ENCODE measurements at regions not wholly inside any gene's neighbourhood (a gene's known extent, or its start where the extent isn't known, plus 50 kb on each side); places are given as distances from the start of the nearest gene placed in this dataset.

- Histone ChIP-seq H3K36me3 (ENCODE audit: control insufficient read depth, insufficient read depth, low read length, severe bottlenecking) (no peaks in the 10 kb centered on the region), H3K9ac (ENCODE audit: low read length) (no peak overlapping the region), H3K4me1 (ENCODE audit: control insufficient read depth, insufficient read depth, low read length) (no peaks in the 10 kb centered on the region), H3K27me3 (replicated peaks; ENCODE audit: control insufficient read depth, insufficient read depth, low read length) (peaks cover 9% of the 10 kb centered on the region), H3K9me3 (ENCODE audit: control insufficient read depth, low read length) (no peaks in the 10 kb centered on the region), H3K4me3 (ENCODE audit: low read length) (no peak overlapping the region)
- DNase-seq (ENCODE audit: low read depth): no peak
Measured at GRCh38 chr11:119545978-119546915, 123.3 kb upstream of the THY1 start.

- no peak overlapping the region for H3K4me3 ChIP-seq (ENCODE audit: low read length)
- peaks cover 21% of the 10 kb centered on the region for H3K27me3 ChIP-seq (replicated peaks; ENCODE audit: control insufficient read depth, insufficient read depth, low read length)
- no peaks in the 10 kb centered on the region for H3K9me3 ChIP-seq (ENCODE audit: control insufficient read depth, low read length)
- no peak overlapping the region for H3K9ac ChIP-seq (ENCODE audit: low read length)
- H3K36me3 ChIP-seq (ENCODE audit: control insufficient read depth, insufficient read depth, low read length, severe bottlenecking): no peaks in the 10 kb centered on the region
- no peak for DNase-seq (ENCODE audit: low read depth)
- peaks cover 17% of the 10 kb centered on the region for H3K4me1 ChIP-seq (ENCODE audit: control insufficient read depth, insufficient read depth, low read length)
Measured at GRCh38 chr11:119540370-119541125, 117.6 kb upstream of the THY1 start.

GRCh38 chr11:119539583-119539982 lies 116.6 kb upstream of the THY1 start:
- DNase-seq (ENCODE audit: low read depth): no peak
- Histone ChIP-seq H3K4me1 (ENCODE audit: control insufficient read depth, insufficient read depth, low read length) (peaks cover 17% of the 10 kb centered on the region), H3K4me3 (ENCODE audit: low read length) (no peak overlapping the region), H3K36me3 (ENCODE audit: control insufficient read depth, insufficient read depth, low read length, severe bottlenecking) (no peaks in the 10 kb centered on the region), H3K27me3 (replicated peaks; ENCODE audit: control insufficient read depth, insufficient read depth, low read length) (peaks cover 18% of the 10 kb centered on the region), H3K9me3 (ENCODE audit: control insufficient read depth, low read length) (no peaks in the 10 kb centered on the region), H3K9ac (ENCODE audit: low read length) (no peak overlapping the region)

GRCh38 chr11:119538753-119539152 lies 115.8 kb upstream of the THY1 start:
- Histone ChIP-seq H3K4me3 (ENCODE audit: low read length) (no peak overlapping the region), H3K27me3 (replicated peaks; ENCODE audit: control insufficient read depth, insufficient read depth, low read length) (peaks cover 18% of the 10 kb centered on the region), H3K4me1 (ENCODE audit: control insufficient read depth, insufficient read depth, low read length) (peaks cover 24% of the 10 kb centered on the region), H3K9me3 (ENCODE audit: control insufficient read depth, low read length) (no peaks in the 10 kb centered on the region), H3K36me3 (ENCODE audit: control insufficient read depth, insufficient read depth, low read length, severe bottlenecking) (no peaks in the 10 kb centered on the region), H3K9ac (ENCODE audit: low read length) (no peak overlapping the region)
- peak; percentile 14 for DNase-seq (ENCODE audit: low read depth)

- Histone ChIP-seq H3K9me3 (ENCODE audit: control insufficient read depth, low read length) (no peaks in the 10 kb centered on the region), H3K27me3 (replicated peaks; ENCODE audit: control insufficient read depth, insufficient read depth, low read length) (peaks cover 27% of the 10 kb centered on the region), H3K9ac (ENCODE audit: low read length) (no peak overlapping the region), H3K4me1 (ENCODE audit: control insufficient read depth, insufficient read depth, low read length) (peaks cover 24% of the 10 kb centered on the region), H3K4me3 (ENCODE audit: low read length) (no peak overlapping the region), H3K36me3 (ENCODE audit: control insufficient read depth, insufficient read depth, low read length, severe bottlenecking) (no peaks in the 10 kb centered on the region)
- DNase-seq (ENCODE audit: low read depth): no peak
Measured at GRCh38 chr11:119537306-119538253, 114.6 kb upstream of the THY1 start.

- no peak overlapping the region for H3K4me3 ChIP-seq (ENCODE audit: low read length)
- no peaks in the 10 kb centered on the region for H3K9me3 ChIP-seq (ENCODE audit: control insufficient read depth, low read length)
- DNase-seq (ENCODE audit: low read depth): no peak
- H3K27me3 ChIP-seq (replicated peaks; ENCODE audit: control insufficient read depth, insufficient read depth, low read length): peaks cover 32% of the 10 kb centered on the region
- no peak overlapping the region for H3K9ac ChIP-seq (ENCODE audit: low read length)
- peaks cover 24% of the 10 kb centered on the region for H3K4me1 ChIP-seq (ENCODE audit: control insufficient read depth, insufficient read depth, low read length)
- no peaks in the 10 kb centered on the region for H3K36me3 ChIP-seq (ENCODE audit: control insufficient read depth, insufficient read depth, low read length, severe bottlenecking)
Measured at GRCh38 chr11:119536801-119537200, 113.8 kb upstream of the THY1 start.

- no peak overlapping the region for H3K9ac ChIP-seq (ENCODE audit: low read length)
- H3K27me3 ChIP-seq (replicated peaks; ENCODE audit: control insufficient read depth, insufficient read depth, low read length): peaks cover 52% of the 10 kb centered on the region
- H3K4me1 ChIP-seq (ENCODE audit: control insufficient read depth, insufficient read depth, low read length): peaks cover 17% of the 10 kb centered on the region
- H3K36me3 ChIP-seq (ENCODE audit: control insufficient read depth, insufficient read depth, low read length, severe bottlenecking): no peaks in the 10 kb centered on the region
- no peak overlapping the region for H3K4me3 ChIP-seq (ENCODE audit: low read length)
- no peaks in the 10 kb centered on the region for H3K9me3 ChIP-seq (ENCODE audit: control insufficient read depth, low read length)
- DNase-seq (ENCODE audit: low read depth): peak; percentile 87
Measured at GRCh38 chr11:119533921-119534736, 111.2 kb upstream of the THY1 start.

- Histone ChIP-seq H3K9me3 (ENCODE audit: control insufficient read depth, low read length) (no peaks in the 10 kb centered on the region), H3K4me3 (ENCODE audit: low read length) (no peak overlapping the region), H3K4me1 (ENCODE audit: control insufficient read depth, insufficient read depth, low read length) (peaks cover 10% of the 10 kb centered on the region), H3K9ac (ENCODE audit: low read length) (no peak overlapping the region), H3K36me3 (ENCODE audit: control insufficient read depth, insufficient read depth, low read length, severe bottlenecking) (no peaks in the 10 kb centered on the region), H3K27me3 (replicated peaks; ENCODE audit: control insufficient read depth, insufficient read depth, low read length) (peaks cover 59% of the 10 kb centered on the region)
- no peak for DNase-seq (ENCODE audit: low read depth)
Measured at GRCh38 chr11:119533462-119533861, 110.5 kb upstream of the THY1 start.

GRCh38 chr11:119532551-119532950 lies 109.6 kb upstream of the THY1 start:
- no peaks in the 10 kb centered on the region for H3K9me3 ChIP-seq (ENCODE audit: control insufficient read depth, low read length)
- no peak overlapping the region for H3K9ac ChIP-seq (ENCODE audit: low read length)
- DNase-seq (ENCODE audit: low read depth): no peak
- no peak overlapping the region for H3K4me3 ChIP-seq (ENCODE audit: low read length)
- H3K4me1 ChIP-seq (ENCODE audit: control insufficient read depth, insufficient read depth, low read length): peaks cover 7% of the 10 kb centered on the region
- H3K27me3 ChIP-seq (replicated peaks; ENCODE audit: control insufficient read depth, insufficient read depth, low read length): peaks cover 61% of the 10 kb centered on the region
- H3K36me3 ChIP-seq (ENCODE audit: control insufficient read depth, insufficient read depth, low read length, severe bottlenecking): no peaks in the 10 kb centered on the region

- peaks cover 57% of the 10 kb centered on the region for H3K27me3 ChIP-seq (replicated peaks; ENCODE audit: control insufficient read depth, insufficient read depth, low read length)
- no peak overlapping the region for H3K4me3 ChIP-seq (ENCODE audit: low read length)
- peaks cover 7% of the 10 kb centered on the region for H3K4me1 ChIP-seq (ENCODE audit: control insufficient read depth, insufficient read depth, low read length)
- H3K9me3 ChIP-seq (ENCODE audit: control insufficient read depth, low read length): no peaks in the 10 kb centered on the region
- no peaks in the 10 kb centered on the region for H3K36me3 ChIP-seq (ENCODE audit: control insufficient read depth, insufficient read depth, low read length, severe bottlenecking)
- no peak overlapping the region for H3K9ac ChIP-seq (ENCODE audit: low read length)
- no peak for DNase-seq (ENCODE audit: low read depth)
Measured at GRCh38 chr11:119531623-119532022, 108.7 kb upstream of the THY1 start.

Measured in adipocyte (in vitro differentiated cells).